ENCODE measurements at regions not wholly inside any gene's neighbourhood (a gene's known extent, or its start where the extent isn't known, plus 50 kb on each side); places are given as distances from the start of the nearest gene placed in this dataset.

GRCh38 chr5:58258984-58259684 is 200.8 kb downstream of the PLK2 start:
- no peak for TF ChIP-seq POLR2A (IDR thresholded peaks at IDR 0.05; ENCODE audit: extremely low read depth, insufficient read length)
- TF ChIP-seq MYC (IDR thresholded peaks at IDR 0.05; ENCODE audit: low read depth, low read length), result no peak
- no peak for TF ChIP-seq CTCF (IDR thresholded peaks at IDR 0.05; ENCODE audit: low read depth, low read length)
- TF ChIP-seq, protein P1, sequence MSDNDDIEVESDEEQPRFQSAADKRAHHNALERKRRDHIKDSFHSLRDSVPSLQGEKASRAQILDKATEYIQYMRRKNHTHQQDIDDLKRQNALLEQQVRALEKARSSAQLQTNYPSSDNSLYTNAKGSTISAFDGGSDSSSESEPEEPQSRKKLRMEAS (IDR thresholded peaks at IDR 0.05; ENCODE audit: low read depth, low read length), result no peak
